AG08395 (cell line): ENCODE measurements at regions not wholly inside any gene's neighbourhood (a gene's known extent, or its start where the extent isn't known, plus 50 kb on each side); places are given as distances from the start of the nearest gene placed in this dataset.
"Not testable (repeated sequence)": the region's sequence is repeated elsewhere in the genome, so short reads cannot be mapped to it uniquely, and the experiment has no call there.

Source experiments
- DNase-seq: peaks from one replicate; pipeline ENCODE4 v3.0.0; 2012; ENCODE audit warnings: mixed read lengths, low spot score

DNA sequence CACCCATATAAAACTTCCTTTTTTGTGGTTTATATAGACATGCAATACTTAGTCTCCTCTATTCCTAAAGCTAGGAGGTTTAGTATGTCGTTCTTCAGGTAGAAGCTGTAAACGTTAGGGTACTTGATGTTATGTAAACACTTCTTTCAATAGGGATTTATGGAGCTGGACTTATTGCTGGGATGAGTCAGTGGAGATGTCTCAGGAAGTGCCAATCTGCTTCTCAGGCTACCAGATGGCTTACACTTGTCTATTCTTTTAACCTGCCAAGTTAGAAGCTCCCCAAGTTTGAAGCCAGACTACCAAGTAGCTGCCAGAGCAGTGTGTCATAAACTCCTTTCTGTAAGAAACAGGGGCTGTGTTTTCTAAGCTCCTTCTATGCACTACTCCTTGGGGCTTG is 756.5 kb upstream of the LRRTM1 start:
- no peak for DNase-seq

DNA sequence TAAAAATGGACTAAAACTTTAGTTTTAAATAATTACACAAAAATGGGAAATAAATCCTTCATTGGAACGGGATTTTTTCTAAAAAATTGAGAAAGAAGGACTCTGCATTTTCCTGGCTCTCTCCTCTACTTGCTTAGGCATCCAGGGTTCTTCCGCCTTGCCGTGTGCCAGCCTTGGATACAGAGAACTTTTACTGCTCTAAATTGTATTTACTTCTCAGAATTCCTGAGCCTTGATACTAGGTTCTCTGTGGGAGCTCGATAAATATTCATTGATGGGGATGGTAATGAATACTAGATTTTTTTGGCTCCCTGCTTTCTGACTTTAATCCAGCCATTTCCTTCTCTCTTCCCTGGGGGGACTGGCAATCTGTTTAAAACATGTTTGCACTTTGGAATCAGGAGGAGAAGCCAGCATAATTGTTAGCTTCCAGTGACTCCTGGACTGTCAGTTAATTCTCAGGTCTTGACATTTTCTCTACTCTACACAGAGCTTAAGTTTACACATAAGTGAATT is 746.1 kb upstream of the LRRTM1 start:
- no peak for DNase-seq

DNA sequence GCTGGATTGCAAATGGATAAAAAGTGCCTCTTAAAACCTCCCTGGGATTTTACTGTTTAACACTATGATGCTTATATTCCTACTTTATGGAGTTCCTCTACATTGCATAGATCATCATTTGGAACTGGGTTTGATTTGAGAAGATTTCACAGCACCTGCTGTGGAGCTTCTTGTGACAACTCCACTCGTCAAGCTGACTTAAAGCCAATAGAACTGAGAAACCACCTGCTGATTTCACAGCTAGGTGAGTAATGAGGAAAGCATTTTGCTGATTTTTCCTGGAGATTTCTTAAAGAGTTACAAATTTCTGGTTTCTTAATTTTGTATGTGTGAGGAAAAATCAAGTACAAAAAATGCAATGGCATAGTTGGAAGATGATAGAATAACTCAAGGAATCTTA is 739.1 kb upstream of the LRRTM1 start:
- no peak for DNase-seq

DNA sequence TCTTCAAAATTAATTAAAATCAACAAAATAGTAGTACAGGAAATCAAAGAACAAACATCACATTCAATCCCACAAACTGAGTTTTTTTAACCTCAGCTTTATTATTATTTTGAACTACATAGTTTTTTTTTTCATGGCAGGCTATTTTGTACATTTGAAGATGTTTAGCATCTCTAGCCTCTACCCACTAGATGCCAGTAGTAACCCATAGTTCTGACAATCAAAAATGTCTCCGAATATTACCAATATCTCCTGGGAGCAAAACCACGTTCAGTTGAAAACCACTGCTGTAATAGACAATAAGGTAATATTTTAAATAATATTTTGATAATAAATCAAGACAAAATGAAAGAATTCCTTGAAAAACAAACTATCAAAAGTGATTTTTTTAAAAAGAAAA is 702.6 kb upstream of the LRRTM1 start:
- DNase-seq: no peak

DNA sequence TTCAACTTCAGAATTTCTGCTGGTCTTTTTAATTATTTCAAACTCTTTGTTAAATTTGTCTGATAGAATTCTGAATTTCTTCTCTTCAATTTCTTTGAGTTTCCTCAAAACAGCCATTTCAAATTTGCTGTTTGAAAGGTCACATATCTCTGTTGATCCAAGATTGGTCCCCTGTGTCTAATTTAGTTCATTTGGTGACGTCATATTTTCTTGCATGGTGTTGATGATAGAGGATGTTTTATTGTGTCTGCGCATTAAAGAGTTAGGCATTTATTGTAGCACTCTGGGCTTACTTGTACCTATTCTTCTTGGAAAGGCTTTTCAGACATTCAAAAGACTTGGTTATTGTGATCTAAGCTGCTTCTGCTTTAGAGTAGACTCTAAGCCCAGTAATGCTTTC is 698.4 kb upstream of the LRRTM1 start:
- no peak for DNase-seq

DNA sequence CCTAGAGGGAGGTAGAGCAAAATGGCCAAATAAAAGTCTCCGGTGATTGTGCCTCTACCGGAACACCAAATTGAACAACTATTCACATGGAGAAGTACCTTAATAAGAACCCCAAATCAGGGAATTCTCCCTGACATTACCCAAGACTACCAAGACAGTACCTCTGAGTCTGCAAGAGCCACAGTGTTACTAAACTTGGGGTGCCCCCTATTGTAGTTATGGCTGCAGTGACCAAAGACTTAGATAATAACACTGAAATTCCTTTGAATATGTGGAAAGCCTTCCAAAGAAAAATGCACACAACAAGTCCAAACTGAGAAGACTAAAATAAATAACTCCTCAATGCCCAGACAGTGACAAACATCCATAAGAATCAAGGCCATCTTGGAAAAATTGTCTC is 682.9 kb upstream of the LRRTM1 start:
- no peak for DNase-seq

DNA sequence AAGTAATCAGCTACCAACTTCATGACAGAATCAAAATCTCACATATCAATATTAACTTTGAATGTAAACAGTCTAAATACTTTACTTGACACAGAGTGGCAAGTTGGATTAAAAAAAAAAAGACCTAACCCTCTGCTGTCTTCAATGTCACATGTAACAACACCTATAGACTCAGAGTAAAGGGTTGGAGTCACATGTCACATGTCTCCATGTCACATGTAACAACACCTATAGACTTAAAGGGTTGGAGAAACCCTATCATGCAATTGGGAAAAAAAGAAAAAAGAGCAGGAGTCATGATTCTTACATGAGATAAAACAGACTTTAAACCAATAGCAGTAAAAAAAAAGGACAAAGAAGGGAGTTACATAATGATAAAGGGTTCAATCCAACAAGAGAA is 665.3 kb upstream of the LRRTM1 start:
- DNase-seq: no peak

DNA sequence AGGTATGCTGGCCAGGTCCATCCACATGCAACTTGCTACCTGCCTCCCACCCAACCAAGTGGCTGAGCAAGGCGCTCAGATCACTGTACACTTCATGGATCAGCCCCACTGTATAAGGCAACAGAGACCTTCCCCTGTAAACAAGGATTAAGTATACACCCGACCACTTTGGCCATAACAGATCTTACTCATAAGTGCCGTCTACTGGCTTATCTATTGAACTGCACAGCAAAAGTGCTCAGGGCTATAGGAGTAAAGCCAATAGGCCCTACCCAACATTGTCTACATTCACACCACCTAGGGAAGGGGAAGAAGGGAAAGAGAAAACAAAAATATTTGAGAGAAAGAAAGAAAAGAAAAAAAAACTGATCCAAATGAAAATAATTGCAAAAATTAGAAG is 663.9 kb upstream of the LRRTM1 start:
- no peak for DNase-seq

DNA sequence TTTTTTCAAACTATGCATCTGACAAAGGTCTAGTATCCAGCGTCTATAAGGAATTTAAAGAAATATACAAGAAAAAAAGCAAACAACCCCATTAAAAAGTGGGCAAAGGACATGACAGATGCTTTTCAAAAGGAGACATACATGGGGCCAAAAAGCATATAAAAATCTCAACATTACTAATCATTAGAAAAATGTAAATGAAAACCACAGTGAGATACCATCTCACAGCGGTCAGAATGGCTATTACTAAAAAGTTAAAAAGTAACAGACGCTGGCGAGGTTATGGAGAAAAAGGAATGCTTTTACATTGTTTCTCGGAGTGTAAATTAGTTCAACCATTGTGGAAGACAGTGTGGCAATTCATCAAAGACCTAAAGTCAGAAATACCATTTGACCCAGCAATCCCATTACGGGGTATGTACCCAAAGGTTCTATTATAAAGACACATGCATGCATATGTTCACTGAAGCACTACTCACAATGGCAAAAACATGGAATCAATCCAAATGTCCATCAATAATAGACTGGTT is 643.1 kb upstream of the LRRTM1 start:
- no peak for DNase-seq

DNA sequence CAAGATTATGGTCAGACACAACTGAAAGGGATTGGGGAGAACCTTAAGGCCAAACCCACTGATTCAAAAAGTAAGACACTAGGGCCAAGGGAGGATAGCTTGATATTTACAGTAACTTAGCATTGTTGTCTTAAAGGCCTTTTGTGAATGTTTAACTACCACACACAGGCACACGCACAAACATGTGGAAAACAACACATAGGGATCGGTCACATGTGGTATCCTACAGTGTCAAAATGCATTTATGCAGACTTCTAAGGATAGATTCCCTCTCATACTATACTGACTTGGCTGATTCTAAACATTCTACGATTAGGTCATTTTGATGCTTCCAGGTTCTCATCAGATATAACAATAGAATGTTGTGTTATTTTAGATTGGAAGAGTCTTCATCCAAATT is 638.9 kb upstream of the LRRTM1 start:
- no peak for DNase-seq

DNA sequence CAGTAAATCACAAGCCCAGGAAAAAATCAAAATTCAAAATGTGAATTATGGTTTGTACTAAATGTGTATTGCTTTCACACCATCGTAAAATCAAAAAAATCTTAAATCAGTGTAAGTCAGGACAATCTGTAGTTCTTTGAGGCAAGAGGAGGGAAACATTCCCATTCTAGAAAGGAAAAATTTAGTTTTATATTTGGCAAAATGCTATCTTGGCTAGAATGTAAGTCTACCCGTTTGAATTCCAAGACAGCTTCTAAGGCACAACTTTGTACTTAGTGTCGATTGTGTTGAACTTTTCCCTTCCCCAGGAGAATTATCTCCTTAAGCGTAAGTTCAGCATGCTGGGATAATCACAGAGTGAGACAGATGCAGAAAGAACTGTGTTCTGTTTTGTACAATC is 638.2 kb upstream of the LRRTM1 start:
- DNase-seq: no peak

DNA sequence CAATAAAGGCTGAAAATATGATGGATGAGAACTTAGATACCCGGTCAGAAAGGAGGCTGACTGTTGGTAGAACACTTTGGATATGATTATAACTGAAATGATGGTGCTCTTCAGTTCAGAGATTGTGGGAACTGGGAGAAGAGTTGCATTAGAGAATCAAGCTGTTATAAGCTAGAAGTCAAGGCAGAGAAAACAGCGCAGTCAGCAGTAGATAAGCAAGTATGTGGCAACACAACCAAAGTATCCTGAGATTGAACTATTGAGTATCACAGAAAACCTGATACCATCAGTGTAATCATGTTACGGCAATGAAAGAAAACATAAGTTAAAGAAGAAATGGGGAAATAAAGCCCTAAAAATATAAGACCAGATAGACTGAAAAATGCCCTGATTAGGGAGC is 633.9 kb upstream of the LRRTM1 start:
- DNase-seq: no peak

DNA sequence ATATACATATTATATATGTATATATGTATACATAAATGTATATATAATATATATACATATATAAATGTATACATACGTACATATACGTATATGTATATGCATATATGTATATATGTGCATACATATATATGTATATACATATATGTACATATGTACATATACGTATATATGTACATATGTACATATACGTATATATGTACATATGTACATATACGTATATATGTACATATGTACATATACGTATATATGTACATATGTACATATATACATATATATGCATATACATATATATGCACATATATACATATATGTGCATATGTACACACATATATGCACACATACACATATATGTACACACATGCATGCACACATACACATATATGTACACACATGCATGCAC is 627.3 kb upstream of the LRRTM1 start:
- not testable (repeated sequence) for DNase-seq

DNA sequence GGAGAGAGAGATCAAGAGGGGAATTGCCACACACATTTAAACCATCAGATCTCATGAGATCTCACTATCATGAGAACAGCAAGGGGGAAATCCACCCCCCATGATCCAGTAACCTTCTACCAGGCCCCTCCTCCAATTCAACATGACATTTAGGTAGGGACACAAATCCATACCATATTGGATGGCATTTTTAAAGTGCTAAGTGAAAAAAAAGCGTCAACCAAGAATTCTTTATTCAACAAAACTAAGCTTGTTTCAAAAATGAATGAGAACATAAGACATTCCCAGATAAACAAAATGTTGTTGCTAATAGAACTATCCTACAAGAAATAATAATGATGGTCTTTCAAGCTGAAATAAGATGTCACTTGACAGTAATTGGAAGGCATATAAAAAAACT is 626.2 kb upstream of the LRRTM1 start:
- no peak for DNase-seq

DNA sequence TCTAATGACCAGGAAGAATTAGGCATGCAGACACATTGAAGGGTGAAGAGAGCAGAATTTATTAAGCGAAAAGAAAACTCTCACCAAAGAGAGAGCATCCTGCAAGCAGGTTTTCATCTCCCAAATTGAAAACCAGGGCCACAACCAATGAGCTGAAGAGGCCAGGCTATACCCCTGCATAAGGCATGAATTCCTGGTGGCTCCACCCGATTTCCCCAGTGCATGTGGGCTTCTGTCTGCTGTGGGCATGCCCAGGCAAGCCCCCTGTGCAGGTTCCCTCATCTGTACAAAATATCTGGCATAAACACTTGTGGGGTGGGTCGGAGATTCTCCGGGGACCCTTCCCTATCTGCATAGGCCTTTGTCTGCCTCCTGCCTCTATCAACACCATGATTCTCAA is 621.6 kb upstream of the LRRTM1 start:
- DNase-seq: no peak

DNA sequence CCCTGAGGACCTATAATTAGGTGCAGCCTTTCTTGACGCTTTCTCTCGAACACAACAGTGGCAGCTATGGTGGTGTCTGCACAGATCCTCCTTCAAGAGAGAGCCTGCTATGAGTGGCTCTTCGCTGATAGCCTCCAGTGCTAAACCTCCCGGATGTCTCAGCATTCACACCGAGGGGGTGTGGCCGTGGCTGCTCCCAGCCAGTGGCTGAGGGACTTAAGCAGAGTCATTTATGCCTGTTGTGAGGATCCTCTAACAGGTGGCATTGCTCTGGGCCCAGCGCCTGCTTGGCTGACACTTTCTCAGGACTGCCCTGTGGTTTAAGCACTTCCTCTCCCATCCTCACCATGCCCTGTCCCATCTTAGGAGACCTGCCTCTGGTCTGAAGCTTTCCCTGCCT is 592.0 kb upstream of the LRRTM1 start:
- no peak for DNase-seq

DNA sequence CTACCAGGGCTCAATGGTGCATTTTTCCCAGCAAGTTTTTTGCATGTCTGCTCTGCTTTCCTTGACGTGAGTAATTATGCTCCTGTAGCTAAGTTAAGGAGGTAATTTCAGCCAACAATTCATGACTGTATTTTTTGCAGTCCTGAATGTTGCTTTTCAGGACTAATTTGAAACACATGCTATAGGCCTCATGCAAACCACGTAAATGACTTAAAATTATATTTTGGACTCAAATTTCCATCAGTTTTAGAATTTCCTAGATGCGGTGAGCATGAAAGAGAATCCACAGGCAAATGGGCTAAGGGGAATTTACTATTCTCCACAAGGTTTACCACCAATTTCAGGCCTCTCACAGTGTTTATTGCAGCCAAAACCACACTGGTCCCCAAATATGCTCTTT is 589.9 kb upstream of the LRRTM1 start:
- DNase-seq: no peak

DNA sequence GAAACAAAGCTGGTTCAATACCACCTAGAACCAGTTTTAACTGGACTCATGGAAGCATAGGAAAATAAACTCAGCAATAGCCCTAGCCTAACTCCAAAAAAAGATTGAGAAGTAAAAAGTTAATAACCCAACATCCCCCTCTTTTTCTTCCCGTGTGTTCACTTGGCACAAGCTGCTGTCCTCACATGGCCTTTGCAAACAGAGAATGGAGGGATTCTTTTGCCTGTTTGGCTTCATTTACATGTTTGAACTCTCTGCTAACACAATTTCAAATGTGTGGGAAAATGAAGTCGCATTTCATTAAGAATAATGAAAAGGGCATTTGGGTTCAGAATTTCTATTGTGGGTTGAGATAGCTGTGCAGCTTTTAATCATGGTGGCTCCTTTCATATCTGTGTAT is 589.2 kb upstream of the LRRTM1 start:
- no peak for DNase-seq

DNA sequence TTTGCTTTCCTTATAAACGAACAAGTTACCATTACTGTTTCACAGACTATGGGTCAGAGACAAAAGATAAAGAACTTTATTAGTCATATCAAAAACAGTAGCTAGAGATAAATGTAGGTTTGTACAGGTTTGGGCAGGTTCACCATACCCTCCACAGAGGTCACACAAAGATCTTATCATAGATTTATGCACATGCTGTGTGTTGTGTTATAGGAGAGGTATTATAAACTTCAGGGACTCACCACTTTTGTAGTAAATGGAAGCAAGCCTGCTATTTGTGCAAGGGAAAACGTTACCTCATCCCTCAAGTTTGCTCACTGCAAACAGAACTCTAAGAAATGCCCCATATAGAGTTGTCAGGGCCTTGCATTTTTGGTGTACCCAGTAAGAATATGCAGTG is 584.5 kb upstream of the LRRTM1 start:
- no peak for DNase-seq

DNA sequence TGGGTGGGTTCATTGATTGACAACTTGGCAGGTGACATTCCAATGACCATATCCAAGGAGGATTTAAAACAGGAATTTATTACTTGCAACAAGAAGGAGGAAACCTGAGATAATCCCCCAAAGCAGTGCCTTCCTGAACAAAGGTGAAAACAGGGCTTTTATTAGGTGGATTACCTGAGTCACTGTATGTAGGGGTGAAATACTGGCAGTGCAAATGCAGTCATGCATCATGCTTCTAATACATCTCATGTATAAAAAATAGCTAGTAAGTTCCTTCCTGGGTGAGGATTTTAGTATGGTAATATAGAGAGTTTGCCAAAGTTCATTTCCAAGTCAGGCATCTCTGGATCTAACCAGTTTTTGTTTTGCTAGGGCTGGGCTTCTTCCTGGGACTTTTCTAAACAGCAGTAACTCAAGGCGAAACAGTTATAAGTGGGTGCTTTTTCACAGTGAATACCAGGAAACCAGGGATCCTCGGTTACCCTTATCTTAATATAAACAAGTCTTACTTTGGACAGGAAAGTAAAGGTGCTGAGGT is 583.4 kb upstream of the LRRTM1 start:
- no peak for DNase-seq

DNA sequence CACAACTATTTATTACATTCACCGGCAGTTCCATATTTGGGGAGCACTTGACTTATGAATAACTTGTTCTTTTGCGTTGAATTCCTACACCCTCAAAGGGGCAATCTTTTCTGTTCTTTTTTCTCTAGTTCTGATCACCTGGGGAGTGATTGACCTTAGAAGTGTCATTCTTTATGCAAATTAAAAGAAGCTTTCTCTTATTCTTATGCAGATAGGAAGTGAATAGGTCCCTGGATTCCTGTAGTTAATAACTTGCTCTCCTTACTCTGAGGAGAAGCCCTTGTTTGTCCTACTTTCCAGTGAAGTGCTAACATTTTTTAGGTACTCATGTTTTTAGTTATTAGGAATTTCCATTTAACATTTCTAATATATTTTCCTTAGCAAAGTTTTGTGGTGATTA is 569.8 kb upstream of the LRRTM1 start:
- no peak for DNase-seq

DNA sequence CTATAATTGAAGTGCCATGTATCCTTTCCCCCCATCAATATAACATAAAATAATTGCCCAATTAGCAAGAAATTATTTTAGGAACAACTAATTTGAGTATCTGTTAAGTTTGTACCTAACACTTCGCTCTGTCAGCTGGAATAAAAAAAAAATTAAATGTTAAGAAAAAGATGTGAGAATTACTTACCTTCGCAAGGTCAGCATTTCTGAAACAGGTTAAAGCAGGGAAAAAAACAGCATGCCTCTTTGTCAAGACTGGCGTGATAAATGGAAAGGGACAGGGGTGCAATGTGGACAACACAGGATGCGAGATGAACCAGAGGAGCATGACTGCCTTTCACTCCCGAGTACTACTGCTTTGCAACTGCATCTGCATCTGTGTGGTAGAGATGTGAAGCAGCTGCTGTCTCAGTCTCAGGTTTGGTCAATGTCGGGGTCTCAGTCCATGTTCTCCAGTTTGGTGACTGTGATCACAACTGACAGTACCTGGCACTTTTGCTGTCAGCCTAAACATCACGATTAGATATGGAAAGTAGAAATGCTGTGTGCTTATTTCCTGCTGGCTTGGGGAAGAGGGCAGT is 565.4 kb upstream of the LRRTM1 start:
- DNase-seq: no peak

DNA sequence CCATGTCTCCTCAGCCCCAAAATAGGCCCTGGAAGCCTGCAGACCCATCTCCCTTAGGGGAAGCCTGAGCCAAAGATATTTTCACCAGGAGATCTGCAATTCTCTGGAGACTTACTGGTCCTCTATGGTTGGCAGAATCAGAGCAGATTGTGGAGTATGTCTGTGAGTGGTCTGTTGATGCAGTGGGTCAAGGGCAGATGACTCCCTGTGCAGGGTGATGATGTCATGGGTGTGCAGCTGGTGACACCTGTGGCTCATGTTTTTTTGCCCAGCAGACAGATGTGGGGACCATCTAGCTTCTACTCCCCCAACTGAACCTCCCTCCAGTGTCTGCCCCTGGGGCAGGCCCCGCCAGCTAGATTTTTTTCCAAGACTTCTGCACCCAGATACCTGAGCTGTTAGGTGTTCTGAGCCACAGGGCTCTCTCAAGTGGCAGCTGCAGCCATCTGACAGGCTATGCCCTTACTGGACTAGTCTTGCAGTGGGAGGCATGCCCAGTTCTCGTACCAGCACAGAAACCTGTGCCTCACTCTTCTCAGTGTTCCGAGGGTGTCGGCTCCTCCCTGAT is 558.7 kb upstream of the LRRTM1 start:
- no peak for DNase-seq

DNA sequence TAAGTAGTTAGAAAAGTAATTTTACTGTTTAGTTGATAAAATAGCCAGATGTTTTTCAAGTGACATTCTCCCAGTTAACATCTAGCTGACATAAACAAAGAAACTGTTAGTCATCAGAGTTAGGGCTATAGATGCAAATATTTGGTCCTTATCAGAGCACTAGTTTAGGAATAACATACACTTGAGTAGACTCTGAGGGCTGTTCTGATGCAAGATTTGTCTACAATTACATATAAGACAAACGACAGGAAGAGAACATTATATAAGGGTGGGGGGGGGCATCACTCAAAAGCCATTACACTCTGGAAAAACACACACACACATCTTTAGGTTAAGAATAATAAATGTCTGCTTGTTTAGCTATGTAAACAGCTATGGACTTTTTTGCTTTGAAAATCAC is 554.4 kb upstream of the LRRTM1 start:
- DNase-seq: no peak
